Mammary epithelial cell (primary cell): ENCODE measurements at regions not wholly inside any gene's neighbourhood (a gene's known extent, or its start where the extent isn't known, plus 50 kb on each side); places are given as distances from the start of the nearest gene placed in this dataset.

Experiments used
- EZH2 ChIP-seq: IDR thresholded peaks from 2 replicates; pipeline ENCODE4 v1.6.1; 2012; ENCODE audit warnings: low read length, inconsistent platforms, borderline replicate concordance
- TF ChIP-seq, protein P1 (sequence below), 2 donors: IDR thresholded peaks in 1 of 2; conservative IDR thresholded peaks in 1 of 2; 2 replicates each; pipeline ENCODE4 v1.5.1; 2011 to 2012; ENCODE audit warnings: inconsistent platforms in 2 of 2, low read length in 2 of 2, mild to moderate bottlenecking in 2 of 2, control low read depth in 1 of 2, low read depth in 1 of 2; ENCODE audit not compliant: insufficient read depth in 1 of 2; ENCODE audit errors: extremely low read depth in 1 of 2

DNA sequence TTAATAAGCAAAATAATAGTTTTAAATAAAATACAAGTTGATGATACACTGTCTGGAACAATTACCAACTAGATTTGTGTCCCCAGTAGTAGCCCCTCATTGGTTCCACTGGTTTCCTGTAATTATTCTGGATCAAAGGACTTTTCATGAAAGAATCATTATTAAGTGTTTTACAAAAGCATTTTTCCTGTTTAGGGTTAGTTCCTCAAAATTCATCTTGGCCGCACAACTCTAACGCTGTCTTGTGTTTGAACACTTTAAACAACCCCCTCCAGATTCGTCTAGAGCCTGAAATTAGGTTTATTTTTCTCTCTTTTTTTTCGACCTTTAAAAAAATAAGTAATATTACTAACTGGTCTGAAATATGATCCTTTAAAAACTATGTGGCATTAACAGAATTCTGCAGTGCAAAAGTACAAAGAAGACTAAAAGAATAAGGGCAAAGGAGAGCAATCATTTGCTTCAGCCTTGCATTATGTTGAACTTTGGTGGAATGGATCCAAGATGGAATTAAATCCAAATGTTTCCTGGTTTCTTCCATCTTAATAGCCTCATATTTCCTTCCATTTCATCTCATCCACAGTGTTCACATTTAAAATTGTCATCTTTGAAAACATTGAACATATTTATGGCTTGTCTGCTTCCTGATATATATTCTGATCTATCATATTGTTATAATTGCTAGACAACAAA is 678.4 kb downstream of the IRS1 start:
- no peak for TF ChIP-seq EZH2
- TF ChIP-seq, protein P1, sequence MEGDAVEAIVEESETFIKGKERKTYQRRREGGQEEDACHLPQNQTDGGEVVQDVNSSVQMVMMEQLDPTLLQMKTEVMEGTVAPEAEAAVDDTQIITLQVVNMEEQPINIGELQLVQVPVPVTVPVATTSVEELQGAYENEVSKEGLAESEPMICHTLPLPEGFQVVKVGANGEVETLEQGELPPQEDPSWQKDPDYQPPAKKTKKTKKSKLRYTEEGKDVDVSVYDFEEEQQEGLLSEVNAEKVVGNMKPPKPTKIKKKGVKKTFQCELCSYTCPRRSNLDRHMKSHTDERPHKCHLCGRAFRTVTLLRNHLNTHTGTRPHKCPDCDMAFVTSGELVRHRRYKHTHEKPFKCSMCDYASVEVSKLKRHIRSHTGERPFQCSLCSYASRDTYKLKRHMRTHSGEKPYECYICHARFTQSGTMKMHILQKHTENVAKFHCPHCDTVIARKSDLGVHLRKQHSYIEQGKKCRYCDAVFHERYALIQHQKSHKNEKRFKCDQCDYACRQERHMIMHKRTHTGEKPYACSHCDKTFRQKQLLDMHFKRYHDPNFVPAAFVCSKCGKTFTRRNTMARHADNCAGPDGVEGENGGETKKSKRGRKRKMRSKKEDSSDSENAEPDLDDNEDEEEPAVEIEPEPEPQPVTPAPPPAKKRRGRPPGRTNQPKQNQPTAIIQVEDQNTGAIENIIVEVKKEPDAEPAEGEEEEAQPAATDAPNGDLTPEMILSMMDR (conservative IDR thresholded peaks at IDR 0.05 in 1 of 2, IDR thresholded peaks at IDR 0.05 in 1 of 2; ENCODE audit: extremely low read depth in 1 of 2, insufficient read depth in 1 of 2, low read depth in 1 of 2, low read length in 2 of 2), result no peak
